Body of pancreas (tissue), 4 donors: ENCODE measurements at regions not wholly inside any gene's neighbourhood (a gene's known extent, or its start where the extent isn't known, plus 50 kb on each side); places are given as distances from the start of the nearest gene placed in this dataset.

Source experiments
- ATAC-seq: fragments of 150-250 bp; one replicate; pipeline ENCODE4 v1.9.1; 2016
- DNase-seq, 4 donors: peaks; one replicate each; pipeline ENCODE4 v3.0.0-alpha.2; 2019
- H3K27ac ChIP-seq, 4 donors: fragments of 200-600 bp; sonication (generic); 1 replicate in 3 of 4; 2 replicates in 1 of 4; pipeline versions ENCODE4 v1.5.1 to v1.6.1; 2016 to 2019; ENCODE audit warnings: mild to moderate bottlenecking in 1 of 4, mixed read lengths in 1 of 4, moderate library complexity in 1 of 4
- H3K27me3 ChIP-seq, 2 donors: fragments of 200-600 bp; sonication (generic); one replicate each; pipeline ENCODE4 v1.6.0; 2016; ENCODE audit warnings: mild to moderate bottlenecking in 1 of 2
- H3K36me3 ChIP-seq, 2 donors: fragments of 200-600 bp; sonication (generic); replicated peaks in 1 of 2; 2 replicates each; pipeline ENCODE4 v1.5.1; 2016; ENCODE audit warnings: low read depth in 2 of 2; ENCODE audit not compliant: insufficient read depth in 1 of 2
- H3K4me1 ChIP-seq: fragments of 200-600 bp; sonication (generic); one replicate; pipeline ENCODE4 v1.6.0; 2016
- H3K4me3 ChIP-seq, 2 donors: fragments of 200-600 bp; sonication (generic); 1 replicate in 1 of 2; 2 replicates in 1 of 2; pipeline ENCODE4 v1.5.1; 2016 to 2019
- H3K9me3 ChIP-seq, 3 donors: fragments of 200-600 bp; sonication (generic); 1 replicate in 2 of 3; 2 replicates in 1 of 3; pipeline ENCODE4 v1.5.1; 2016
- CTCF ChIP-seq, 7 experiments: fragments of 450-650 bp in 4 of 7; fragments of 200-600 bp in 3 of 7; sonication (generic) in 3 of 7; IDR thresholded peaks; one replicate each; pipeline ENCODE4 v1.5.1; 2016 to 2019; ENCODE audit warnings: antibody characterized with exemption in 7 of 7
- POLR2A ChIP-seq, 3 donors: fragments of 450-650 bp; IDR thresholded peaks; one replicate each; pipeline ENCODE4 v1.6.1; 2016; ENCODE audit warnings: antibody characterized with exemption in 3 of 3, mild to moderate bottlenecking in 2 of 3
- WGBS, 2 donors: methylation state at CpG; one replicate each; pipeline ENCODE4 v1.1.5; 2017; 5-methylcytosine and 5-hydroxymethylcytosine counted together
- intact Hi-C: fragments of 100-400 bp; cut with DNase I; formaldehyde crosslinking; loops from one replicate; pipeline ENCODE4 v1.15.1; 2023

DNA sequence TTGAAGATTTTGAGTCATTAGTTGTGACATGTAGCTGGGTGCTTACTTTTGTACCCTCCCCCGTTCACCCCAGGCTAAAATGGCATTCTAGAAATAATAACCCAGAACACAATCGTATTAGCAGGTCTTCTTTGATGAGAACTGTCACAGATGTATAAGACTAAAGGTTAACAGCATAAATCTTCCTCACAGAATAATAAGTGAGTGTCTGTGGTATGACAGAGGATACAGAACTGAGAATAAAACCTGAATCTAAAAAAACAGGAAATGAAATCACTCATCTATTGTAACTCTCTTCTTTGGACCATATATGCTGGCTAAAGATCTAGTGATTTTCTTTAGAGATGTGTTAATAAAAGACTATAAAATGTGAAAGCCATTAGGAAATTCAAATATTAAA lies 746.6 kb downstream of the LRFN5 start:
- Histone ChIP-seq H3K36me3 (no peaks in the 10 kb centered on the region), H3K27me3 (no peaks in the 10 kb centered on the region), H3K27ac (no peak overlapping the region), H3K4me1 (no peaks in the 10 kb centered on the region), H3K4me3 (no peak overlapping the region), H3K9me3 (no peaks in the 10 kb centered on the region)
- DNase-seq (no peak), ATAC-seq (no peak)
- 37 to 51% methylated on average over 2 of the region's 2 CpGs for WGBS, 2 donors
- intact Hi-C loops, result no loop called here
- no peak for TF ChIP-seq CTCF (IDR thresholded peaks at IDR 0.05)
- TF ChIP-seq POLR2A (IDR thresholded peaks at IDR 0.05), result no peak

- Histone ChIP-seq H3K27ac (no peak overlapping the region), H3K27me3 (no peaks in the 10 kb centered on the region), H3K4me1 (no peaks in the 10 kb centered on the region), H3K36me3 (no peaks in the 10 kb centered on the region), H3K9me3 (no peaks in the 10 kb centered on the region), H3K4me3 (no peak overlapping the region)
- DNase-seq (no peak), ATAC-seq (no peak)
- TF ChIP-seq POLR2A (IDR thresholded peaks at IDR 0.05), result no peak
- TF ChIP-seq CTCF (IDR thresholded peaks at IDR 0.05), result no peak
- intact Hi-C loops, result no loop called here
- 17 to 29% methylated on average over 1 of the region's 1 CpG for WGBS, 2 donors
Observed at GRCh38 chr14:42335918-42336317, 729.2 kb downstream of the LRFN5 start.

GRCh38 chr14:42334931-42335330 lies 728.3 kb downstream of the LRFN5 start:
- DNase-seq (no peak), ATAC-seq (no peak)
- Histone ChIP-seq H3K27ac (no peak overlapping the region), H3K27me3 (no peaks in the 10 kb centered on the region), H3K9me3 (no peaks in the 10 kb centered on the region), H3K4me3 (no peak overlapping the region), H3K36me3 (no peaks in the 10 kb centered on the region), H3K4me1 (no peaks in the 10 kb centered on the region)
- TF ChIP-seq POLR2A (IDR thresholded peaks at IDR 0.05) (no peak), CTCF (IDR thresholded peaks at IDR 0.05) (no peak)
- intact Hi-C loops, result no loop called here
- 31 to 35% methylated on average over 2 of the region's 2 CpGs for WGBS, 2 donors

- Histone ChIP-seq H3K27me3 (no peaks in the 10 kb centered on the region), H3K4me3 (no peak overlapping the region), H3K9me3 (no peaks in the 10 kb centered on the region), H3K27ac (no peak overlapping the region), H3K4me1 (no peaks in the 10 kb centered on the region), H3K36me3 (no peaks in the 10 kb centered on the region)
- ATAC-seq (no peak), DNase-seq (no peak)
- intact Hi-C loops, result no loop called here
- 38 to 57% methylated on average over 1 of the region's 1 CpG for WGBS, 2 donors
- no peak for TF ChIP-seq CTCF (IDR thresholded peaks at IDR 0.05)
- no peak for TF ChIP-seq POLR2A (IDR thresholded peaks at IDR 0.05)
Observed at GRCh38 chr14:42323426-42323825, 716.8 kb downstream of the LRFN5 start.

- intact Hi-C loops, result no loop called here
- H3K27ac ChIP-seq, result no peak overlapping the region
- H3K9me3 ChIP-seq, result no peaks in the 10 kb centered on the region
- ATAC-seq (no peak), DNase-seq (no peak)
- no peak overlapping the region for H3K4me3 ChIP-seq
- 27 to 58% methylated on average over 3 of the region's 3 CpGs for WGBS, 2 donors
- no peaks in the 10 kb centered on the region for H3K27me3 ChIP-seq
- TF ChIP-seq CTCF (IDR thresholded peaks at IDR 0.05) (no peak), POLR2A (IDR thresholded peaks at IDR 0.05) (no peak)
- H3K36me3 ChIP-seq, result no peaks in the 10 kb centered on the region
- no peaks in the 10 kb centered on the region for H3K4me1 ChIP-seq
Observed at GRCh38 chr14:42322531-42323284, 716.0 kb downstream of the LRFN5 start.
